Fibroblast of lung (primary cell): ENCODE measurements at regions not wholly inside any gene's neighbourhood (a gene's known extent, or its start where the extent isn't known, plus 50 kb on each side); places are given as distances from the start of the nearest gene placed in this dataset.

Experiments
- DNase-seq, 2 donors: peaks; one replicate each; pipeline versions ENCODE4 v3.0.0 to v3.0.0-alpha.2; 2010; ENCODE audit warnings: low read depth in 2 of 2
- H2AFZ ChIP-seq: 2 replicates; pipeline ENCODE4 v1.5.1; 2012; ENCODE audit warnings: low read length, control low read depth, inconsistent platforms
- H3K27ac ChIP-seq: 2 replicates; pipeline ENCODE4 v1.5.1; 2011; ENCODE audit warnings: low read length, control low read depth; ENCODE audit not compliant: insufficient read depth
- H3K27me3 ChIP-seq: 2 replicates; pipeline ENCODE4 v1.5.1; 2011; ENCODE audit warnings: mild to moderate bottlenecking, low read length; ENCODE audit not compliant: control insufficient read depth, insufficient read depth
- H3K36me3 ChIP-seq: 2 replicates; pipeline ENCODE4 v1.5.1; 2011; ENCODE audit warnings: low read length; ENCODE audit not compliant: control insufficient read depth, insufficient read depth
- H3K4me1 ChIP-seq: 2 replicates; pipeline ENCODE4 v1.5.1; 2011; ENCODE audit warnings: low read length; ENCODE audit not compliant: control insufficient read depth, insufficient read depth; ENCODE audit errors: extremely low read depth
- H3K4me2 ChIP-seq: 2 replicates; pipeline ENCODE4 v1.5.1; 2011; ENCODE audit warnings: low read length, control low read depth; ENCODE audit not compliant: insufficient read depth; ENCODE audit errors: extremely low read depth
- H3K4me3 ChIP-seq, 4 experiments: fragments of 200-600 bp in 1 of 4; sonication (generic) in 1 of 4; replicated peaks in 1 of 4; 2 replicates each; pipeline ENCODE4 v1.5.1; 2011 to 2016; ENCODE audit warnings: low read length in 4 of 4, low read depth in 3 of 4, mild to moderate bottlenecking in 3 of 4, control low read depth in 2 of 4, inconsistent platforms in 1 of 4, mixed read lengths in 1 of 4; ENCODE audit not compliant: insufficient read depth in 1 of 4; ENCODE audit errors: control extremely low read depth in 1 of 4
- H3K79me2 ChIP-seq: 2 replicates; pipeline ENCODE4 v1.5.1; 2012; ENCODE audit warnings: mild to moderate bottlenecking, low read length, inconsistent platforms; ENCODE audit not compliant: control insufficient read depth, insufficient read depth
- H3K9ac ChIP-seq: 2 replicates; pipeline ENCODE4 v1.5.1; 2011; ENCODE audit warnings: mild to moderate bottlenecking, low read length, control low read depth; ENCODE audit not compliant: insufficient read depth
- H3K9me3 ChIP-seq: 2 replicates; pipeline ENCODE4 v1.5.1; 2012; ENCODE audit warnings: low read depth, low read length; ENCODE audit not compliant: control insufficient read depth, insufficient read depth
- H4K20me1 ChIP-seq: 2 replicates; pipeline ENCODE4 v1.5.1; 2011; ENCODE audit warnings: low read length; ENCODE audit not compliant: control insufficient read depth, insufficient read depth; ENCODE audit errors: extremely low read depth
- EZH2 ChIP-seq: IDR thresholded peaks from 2 replicates; pipeline ENCODE4 v1.5.1; 2012; ENCODE audit warnings: low read length, control low read depth, mild to moderate bottlenecking; ENCODE audit errors: missing control alignments
- TF ChIP-seq, protein P1 (sequence below), 2 donors: IDR thresholded peaks in 1 of 2; conservative IDR thresholded peaks in 1 of 2; 1 replicate in 1 of 2; 2 replicates in 1 of 2; pipeline ENCODE4 v1.5.1; 2011 to 2012; ENCODE audit warnings: low read length in 2 of 2, control low read depth in 1 of 2, inconsistent platforms in 1 of 2, low read depth in 1 of 2, mild to moderate bottlenecking in 1 of 2

DNA sequence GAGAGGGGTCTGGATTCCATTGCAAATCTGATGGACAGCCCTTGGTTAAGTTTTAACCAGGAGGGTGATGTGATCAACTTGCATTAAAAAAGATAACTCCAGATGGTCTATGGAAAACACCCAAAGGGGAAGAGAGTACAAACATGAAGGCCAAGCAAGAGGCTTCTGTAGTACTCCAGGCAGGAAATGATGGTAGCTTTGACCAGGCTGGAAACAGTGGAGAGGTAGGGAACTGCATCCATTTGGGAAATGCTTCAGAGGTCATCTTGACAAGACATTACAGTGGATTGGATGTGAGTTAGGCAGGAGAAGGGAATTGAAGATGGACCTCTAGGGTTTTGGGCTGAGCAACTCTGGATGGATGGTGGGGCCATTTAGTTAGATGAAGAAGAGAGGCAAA, 391.1 kb downstream of the IPO8 start:
- no peak overlapping the region for H3K4me2 ChIP-seq
- TF ChIP-seq EZH2 = no peak
- TF ChIP-seq, protein P1, sequence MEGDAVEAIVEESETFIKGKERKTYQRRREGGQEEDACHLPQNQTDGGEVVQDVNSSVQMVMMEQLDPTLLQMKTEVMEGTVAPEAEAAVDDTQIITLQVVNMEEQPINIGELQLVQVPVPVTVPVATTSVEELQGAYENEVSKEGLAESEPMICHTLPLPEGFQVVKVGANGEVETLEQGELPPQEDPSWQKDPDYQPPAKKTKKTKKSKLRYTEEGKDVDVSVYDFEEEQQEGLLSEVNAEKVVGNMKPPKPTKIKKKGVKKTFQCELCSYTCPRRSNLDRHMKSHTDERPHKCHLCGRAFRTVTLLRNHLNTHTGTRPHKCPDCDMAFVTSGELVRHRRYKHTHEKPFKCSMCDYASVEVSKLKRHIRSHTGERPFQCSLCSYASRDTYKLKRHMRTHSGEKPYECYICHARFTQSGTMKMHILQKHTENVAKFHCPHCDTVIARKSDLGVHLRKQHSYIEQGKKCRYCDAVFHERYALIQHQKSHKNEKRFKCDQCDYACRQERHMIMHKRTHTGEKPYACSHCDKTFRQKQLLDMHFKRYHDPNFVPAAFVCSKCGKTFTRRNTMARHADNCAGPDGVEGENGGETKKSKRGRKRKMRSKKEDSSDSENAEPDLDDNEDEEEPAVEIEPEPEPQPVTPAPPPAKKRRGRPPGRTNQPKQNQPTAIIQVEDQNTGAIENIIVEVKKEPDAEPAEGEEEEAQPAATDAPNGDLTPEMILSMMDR (conservative IDR thresholded peaks at IDR 0.05 in 1 of 2, IDR thresholded peaks at IDR 0.05 in 1 of 2; ENCODE audit: low read depth in 1 of 2, low read length in 2 of 2) = no peak

DNA sequence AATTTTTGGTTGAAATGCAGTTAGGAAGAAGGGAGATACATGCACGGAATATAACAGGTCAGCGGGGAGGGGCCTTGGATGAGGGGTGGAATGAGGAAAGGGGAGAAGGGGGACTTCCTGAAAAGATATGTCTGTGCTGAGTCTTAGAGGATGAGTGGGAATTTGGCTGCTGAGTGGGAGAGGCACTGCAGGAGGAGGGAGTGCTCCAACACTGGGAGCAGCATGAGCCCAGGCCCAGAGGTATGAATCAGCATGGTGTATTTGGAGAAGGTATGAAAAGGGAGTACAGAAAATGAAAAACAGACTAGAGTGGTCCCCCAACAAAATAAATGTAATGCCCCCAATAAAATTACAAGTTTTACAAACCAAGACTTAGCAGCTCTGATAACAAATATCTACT, 394.4 kb downstream of the IPO8 start:
- no peaks in the 10 kb centered on the region for H3K4me1 ChIP-seq
- no peak overlapping the region for H2AFZ ChIP-seq
- no peaks in the 10 kb centered on the region for H3K36me3 ChIP-seq
- no peak overlapping the region for H3K27ac ChIP-seq
- no peak overlapping the region for H3K9ac ChIP-seq
- H3K79me2 ChIP-seq = no peaks in the 10 kb centered on the region
- TF ChIP-seq EZH2 = no peak
- TF ChIP-seq, protein P1 (conservative IDR thresholded peaks at IDR 0.05 in 1 of 2, IDR thresholded peaks at IDR 0.05 in 1 of 2; ENCODE audit: low read depth in 1 of 2, low read length in 2 of 2) = no peak
- H4K20me1 ChIP-seq = no peaks in the 10 kb centered on the region
- H3K4me3 ChIP-seq = no peak overlapping the region
- no peak overlapping the region for H3K4me2 ChIP-seq
- DNase-seq = no peak
- H3K9me3 ChIP-seq = no peaks in the 10 kb centered on the region
- H3K27me3 ChIP-seq = no peaks in the 10 kb centered on the region

More for the DNA sequence above, 391.1 kb downstream of the IPO8 start:
- Histone ChIP-seq H3K4me1 (no peaks in the 10 kb centered on the region), H3K9ac (no peak overlapping the region), H3K9me3 (no peaks in the 10 kb centered on the region), H2AFZ (no peak overlapping the region), H4K20me1 (no peaks in the 10 kb centered on the region), H3K27ac (no peak overlapping the region), H3K4me3 (no peak overlapping the region), H3K36me3 (no peaks in the 10 kb centered on the region), H3K79me2 (no peaks in the 10 kb centered on the region), H3K27me3 (no peaks in the 10 kb centered on the region)
- DNase-seq = no peak

DNA sequence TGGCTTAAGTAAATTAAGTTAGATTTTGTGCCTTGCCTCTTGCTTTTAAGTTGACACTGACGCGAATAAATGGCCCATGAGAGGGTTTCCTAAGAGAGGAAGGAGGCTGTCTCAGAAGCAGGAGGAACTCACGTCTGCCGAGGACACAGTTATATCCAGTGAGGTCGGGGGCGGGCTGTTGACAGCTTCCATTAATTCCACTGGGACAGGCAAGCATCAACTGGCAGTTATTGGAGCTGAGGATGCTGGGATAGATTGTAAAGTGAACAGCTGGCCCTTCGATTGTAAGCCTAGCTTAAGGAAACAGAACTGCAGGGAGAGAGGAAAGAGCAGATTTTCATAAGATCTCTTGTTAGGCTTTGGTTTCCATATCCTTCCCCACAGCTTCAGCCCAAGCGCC, 399.2 kb downstream of the IPO8 start:
- H3K4me3 ChIP-seq = no peak overlapping the region
- no peaks in the 10 kb centered on the region for H3K36me3 ChIP-seq
- H3K9me3 ChIP-seq = no peaks in the 10 kb centered on the region
- no peaks in the 10 kb centered on the region for H3K4me1 ChIP-seq
- H4K20me1 ChIP-seq = no peaks in the 10 kb centered on the region
- DNase-seq = no peak
- H3K27me3 ChIP-seq = no peaks in the 10 kb centered on the region
- no peaks in the 10 kb centered on the region for H3K79me2 ChIP-seq
- no peak overlapping the region for H2AFZ ChIP-seq
- H3K9ac ChIP-seq = no peak overlapping the region
- TF ChIP-seq EZH2 = no peak
- TF ChIP-seq, protein P1 (conservative IDR thresholded peaks at IDR 0.05 in 1 of 2, IDR thresholded peaks at IDR 0.05 in 1 of 2; ENCODE audit: low read depth in 1 of 2, low read length in 2 of 2) = no peak
- no peak overlapping the region for H3K27ac ChIP-seq
- H3K4me2 ChIP-seq = no peak overlapping the region
